H9 (cell line): ENCODE measurements at regions not wholly inside any gene's neighbourhood (a gene's known extent, or its start where the extent isn't known, plus 50 kb on each side); places are given as distances from the start of the nearest gene placed in this dataset.

Source experiments
- DNase-seq: peaks from one replicate; pipeline ENCODE4 v3.0.0-alpha.2; 2017
- H2AFZ ChIP-seq: one replicate; pipeline ENCODE4 v1.6.1; 2013; ENCODE audit warnings: mild to moderate bottlenecking, low read length, control low read depth, moderate library complexity
- H2AK5ac ChIP-seq: 2 replicates; pipeline ENCODE4 v1.6.1; 2013; ENCODE audit warnings: low read length, control low read depth, mixed read lengths; ENCODE audit not compliant: insufficient read length
- H2BK120ac ChIP-seq: one replicate; pipeline ENCODE4 v1.6.1; 2013; ENCODE audit warnings: low read depth, mild to moderate bottlenecking, low read length, control low read depth, inconsistent platforms; ENCODE audit not compliant: poor library complexity, severe bottlenecking
- H2BK12ac ChIP-seq: 2 replicates; pipeline ENCODE4 v1.6.1; 2013; ENCODE audit warnings: low read length, control low read depth, mixed read lengths, low read depth; ENCODE audit not compliant: insufficient read length
- H2BK15ac ChIP-seq: 2 replicates; pipeline ENCODE4 v1.6.1; 2013; ENCODE audit warnings: low read depth, low read length, control low read depth
- H2BK20ac ChIP-seq: one replicate; pipeline ENCODE4 v1.6.1; 2013; ENCODE audit warnings: low read depth, mild to moderate bottlenecking, low read length, control low read depth, inconsistent platforms; ENCODE audit not compliant: poor library complexity, severe bottlenecking
- H2BK5ac ChIP-seq: 2 replicates; pipeline ENCODE4 v1.6.1; 2013; ENCODE audit warnings: low read length, control low read depth, mixed read lengths; ENCODE audit not compliant: insufficient read length
- H3K14ac ChIP-seq: 2 replicates; pipeline ENCODE4 v1.6.1; 2013; ENCODE audit warnings: low read length, control low read depth; ENCODE audit not compliant: insufficient read depth
- H3K18ac ChIP-seq: 2 replicates; pipeline ENCODE4 v1.6.1; 2013; ENCODE audit warnings: low read depth, mild to moderate bottlenecking, mixed read lengths, low read length, control low read depth; ENCODE audit not compliant: insufficient read length
- H3K23ac ChIP-seq: 2 replicates; pipeline ENCODE4 v1.6.1; 2013; ENCODE audit warnings: low read length, control low read depth, mixed read lengths, low read depth; ENCODE audit not compliant: insufficient read length
- H3K23me2 ChIP-seq: 2 replicates; pipeline ENCODE4 v1.6.1; 2013; ENCODE audit warnings: low read depth, mild to moderate bottlenecking, mixed read lengths, low read length, control low read depth; ENCODE audit not compliant: insufficient read length, poor library complexity, severe bottlenecking
- H3K27ac ChIP-seq: 2 replicates; pipeline ENCODE4 v1.5.1; 2013; ENCODE audit warnings: low read length, control low read depth, mixed read lengths, low read depth; ENCODE audit not compliant: insufficient read length
- H3K27me3 ChIP-seq: 2 replicates; pipeline ENCODE4 v1.6.1; 2013; ENCODE audit warnings: low read length, control low read depth, inconsistent platforms; ENCODE audit not compliant: insufficient read depth
- H3K4ac ChIP-seq: 2 replicates; pipeline ENCODE4 v1.6.1; 2013; ENCODE audit warnings: low read depth, mild to moderate bottlenecking, control low read depth, inconsistent platforms, low read length, moderate library complexity
- H3K4me1 ChIP-seq: 2 replicates; pipeline ENCODE4 v1.6.1; 2013; ENCODE audit warnings: low read length, control low read depth, inconsistent platforms; ENCODE audit not compliant: insufficient read depth
- H3K4me2 ChIP-seq: 2 replicates; pipeline ENCODE4 v1.6.1; 2013; ENCODE audit warnings: low read length, control low read depth, mixed read lengths; ENCODE audit not compliant: insufficient read length, insufficient read depth
- H3K56ac ChIP-seq: 2 replicates; pipeline ENCODE4 v1.6.1; 2013; ENCODE audit warnings: low read depth, mild to moderate bottlenecking, mixed read lengths, low read length, control low read depth; ENCODE audit not compliant: insufficient read length
- H3K79me1 ChIP-seq: 2 replicates; pipeline ENCODE4 v1.6.1; 2013; ENCODE audit warnings: low read depth, mild to moderate bottlenecking, moderate library complexity, low read length, control low read depth, inconsistent platforms; ENCODE audit not compliant: insufficient read depth, poor library complexity, severe bottlenecking
- H3K79me2 ChIP-seq: 2 replicates; pipeline ENCODE4 v1.6.1; 2013; ENCODE audit warnings: low read length, control low read depth, inconsistent platforms; ENCODE audit not compliant: insufficient read depth
- H3K9ac ChIP-seq: 2 replicates; pipeline ENCODE4 v1.6.1; 2013; ENCODE audit warnings: low read length, control low read depth, mixed read lengths; ENCODE audit not compliant: insufficient read length; ENCODE audit errors: extremely low read depth
- H3K9me3 ChIP-seq: one replicate; pipeline ENCODE4 v1.6.1; 2013; ENCODE audit warnings: low read depth, low read length, inconsistent platforms; ENCODE audit not compliant: control insufficient read depth
- H3T11ph ChIP-seq: one replicate; pipeline ENCODE4 v1.6.1; 2013; ENCODE audit warnings: mild to moderate bottlenecking, low read length, control low read depth, inconsistent platforms
- H4K20me1 ChIP-seq: one replicate; pipeline ENCODE4 v1.6.1; 2013; ENCODE audit not compliant: control insufficient read depth, insufficient read length, insufficient read depth
- H4K5ac ChIP-seq: 2 replicates; pipeline ENCODE4 v1.6.1; 2013; ENCODE audit warnings: low read depth, mild to moderate bottlenecking, mixed read lengths, low read length, control low read depth; ENCODE audit not compliant: insufficient read length
- H4K8ac ChIP-seq: replicated peaks from 2 replicates; pipeline ENCODE4 v1.6.1; 2013; ENCODE audit warnings: low read length, control low read depth, mixed read lengths, low read depth; ENCODE audit not compliant: insufficient read length
- H4K91ac ChIP-seq: 2 replicates; pipeline ENCODE4 v1.6.1; 2013; ENCODE audit warnings: low read depth, mild to moderate bottlenecking, moderate library complexity, mixed read lengths, low read length, control low read depth; ENCODE audit not compliant: insufficient read length
- H3K27ac Mint-ChIP-seq, 3 experiments: 2 replicates in 2 of 3; 3 replicates in 1 of 3; pipeline ENCODE4 v1.8.0; 2020 to 2021; ENCODE audit warnings: mixed read lengths in 3 of 3, mild to moderate bottlenecking in 1 of 3, moderate library complexity in 1 of 3
- H3K27me3 Mint-ChIP-seq: 2 replicates; pipeline ENCODE4 v1.8.0; 2021; ENCODE audit warnings: low read depth, mild to moderate bottlenecking, moderate library complexity, mixed read lengths
- H3K36me3 Mint-ChIP-seq, 3 experiments: 2 replicates in 2 of 3; 3 replicates in 1 of 3; pipeline ENCODE4 v1.8.0; 2020 to 2021; ENCODE audit warnings: low read depth in 3 of 3, mixed read lengths in 3 of 3; ENCODE audit not compliant: insufficient read depth in 1 of 3
- H3K4me1 Mint-ChIP-seq, 2 experiments: 2 replicates each; pipeline ENCODE4 v1.8.0; 2020; ENCODE audit warnings: mixed read lengths in 2 of 2
- H3K4me3 Mint-ChIP-seq, 2 experiments: 2 replicates in 1 of 2; 3 replicates in 1 of 2; pipeline ENCODE4 v1.8.0; 2020 to 2021; ENCODE audit warnings: mild to moderate bottlenecking in 2 of 2, mixed read lengths in 2 of 2, moderate library complexity in 1 of 2
- H3K9me3 Mint-ChIP-seq, 2 experiments: 2 replicates in 1 of 2; 3 replicates in 1 of 2; pipeline ENCODE4 v1.8.0; 2020; ENCODE audit warnings: mild to moderate bottlenecking in 2 of 2, mixed read lengths in 2 of 2, moderate library complexity in 1 of 2
- CTCF ChIP-seq: fragments of 200-600 bp; sonication (generic); conservative IDR thresholded peaks from 3 replicates; pipeline ENCODE4 v1.8.0; 2021; ENCODE audit warnings: antibody characterized with exemption, mild to moderate bottlenecking
- WGBS: extraction: QIAGEN DNeasy Blood & Tissue Kit; methylation state at CpG from one replicate; pipeline ENCODE4 v1.1.7; 2013; ENCODE audit warnings: missing lambda C conversion rate, low lambda C conversion rate, mixed read lengths; ENCODE audit not compliant: insufficient read length; ENCODE audit errors: extremely low coverage; 5-methylcytosine and 5-hydroxymethylcytosine counted together

- peaks cover 8 to 15% (median 11%) of the 10 kb centered on the region in 3 experiments for H3K36me3 Mint-ChIP-seq
- H3K23ac ChIP-seq: no peak overlapping the region
- no peak overlapping the region for H2BK120ac ChIP-seq
- H3K79me1 ChIP-seq: no peaks in the 10 kb centered on the region
- H2BK20ac ChIP-seq: no peak overlapping the region
- no peak overlapping the region for H3K9ac ChIP-seq
- no peak overlapping the region for H4K91ac ChIP-seq
- peaks cover 9 to 10% of the 10 kb centered on the region in 2 experiments; a peak in 3 of 4 replicates for H3K4me1 Mint-ChIP-seq
- H3K18ac ChIP-seq: no peak overlapping the region
- no peaks in the 10 kb centered on the region for H3K27me3 ChIP-seq
- H2BK12ac ChIP-seq: no peak overlapping the region
- H3K4me1 ChIP-seq: no peaks in the 10 kb centered on the region; the same call in 1 of the 2 replicates
- H3K23me2 ChIP-seq: no peaks in the 10 kb centered on the region
- H3K4ac ChIP-seq: no peak overlapping the region
- no CpG with 5 or more reads among the region's 5 CpGs for WGBS
- no peak overlapping the region for H2AFZ ChIP-seq
- H4K20me1 ChIP-seq: no peaks in the 10 kb centered on the region
- no peak overlapping the region for H3K14ac ChIP-seq
- no peak overlapping the region for H2BK5ac ChIP-seq
- H3K9me3 ChIP-seq: no peaks in the 10 kb centered on the region
- H2AK5ac ChIP-seq: no peak overlapping the region
- no peak overlapping the region for H3K27ac ChIP-seq
- H3K27ac Mint-ChIP-seq: no peak overlapping the region
- no peak overlapping the region for H4K5ac ChIP-seq
- no peak overlapping the region for H4K8ac ChIP-seq
- no peak overlapping the region for H3K4me3 Mint-ChIP-seq
- H3K27me3 Mint-ChIP-seq: peaks cover 11% of the 10 kb centered on the region
- H3K56ac ChIP-seq: no peak overlapping the region
- H3K79me2 ChIP-seq: no peaks in the 10 kb centered on the region
- H2BK15ac ChIP-seq: no peak overlapping the region
- no peak overlapping the region for H3T11ph ChIP-seq
- no peak overlapping the region for H3K4me2 ChIP-seq
- TF ChIP-seq CTCF: no peak
- DNase-seq: no peak
- H3K9me3 Mint-ChIP-seq: peaks cover 35 to 37% of the 10 kb centered on the region in 2 experiments
Measured at GRCh38 chr11:19607656-19608360, 104.8 kb upstream of the NAV2 start.
